ENCODE measurements at regions not wholly inside any gene's neighbourhood (a gene's known extent, or its start where the extent isn't known, plus 50 kb on each side); places are given as distances from the start of the nearest gene placed in this dataset.

DNA sequence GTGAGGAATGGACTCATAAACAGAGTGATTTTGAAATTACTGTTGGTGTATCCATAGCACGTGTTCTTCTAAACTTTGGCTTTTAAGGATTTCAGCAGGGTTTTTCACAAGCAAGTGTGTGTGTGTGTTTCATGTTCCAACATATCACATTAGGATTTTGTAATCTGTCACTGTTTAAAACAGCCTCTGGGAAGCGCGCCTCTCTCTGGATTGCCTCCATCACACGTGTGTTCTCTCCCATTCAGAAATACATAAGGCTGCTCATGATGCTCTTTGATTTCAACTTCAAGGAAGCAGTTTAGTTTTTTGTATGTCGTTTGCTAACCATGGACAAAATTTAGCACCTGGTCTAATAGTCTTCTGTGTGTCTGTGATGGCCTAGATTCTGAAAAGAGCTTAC, 370.4 kb downstream of the MTX2 start:
- Histone ChIP-seq H3K27ac (no peak overlapping the region), H3K27me3 (peaks cover 5 to 98% (median 89%) of the 10 kb centered on the region in 7 donors), H3K4me3 (no peak overlapping the region), H3K4me1 (peaks cover 0 to 14% (median 7%) of the 10 kb centered on the region in 9 donors), H3K36me3 (no peaks in the 10 kb centered on the region), H3K9me3 (no peaks in the 10 kb centered on the region)
- DNase-seq (no peak), ATAC-seq (no peak)
- TF ChIP-seq, protein P1, sequence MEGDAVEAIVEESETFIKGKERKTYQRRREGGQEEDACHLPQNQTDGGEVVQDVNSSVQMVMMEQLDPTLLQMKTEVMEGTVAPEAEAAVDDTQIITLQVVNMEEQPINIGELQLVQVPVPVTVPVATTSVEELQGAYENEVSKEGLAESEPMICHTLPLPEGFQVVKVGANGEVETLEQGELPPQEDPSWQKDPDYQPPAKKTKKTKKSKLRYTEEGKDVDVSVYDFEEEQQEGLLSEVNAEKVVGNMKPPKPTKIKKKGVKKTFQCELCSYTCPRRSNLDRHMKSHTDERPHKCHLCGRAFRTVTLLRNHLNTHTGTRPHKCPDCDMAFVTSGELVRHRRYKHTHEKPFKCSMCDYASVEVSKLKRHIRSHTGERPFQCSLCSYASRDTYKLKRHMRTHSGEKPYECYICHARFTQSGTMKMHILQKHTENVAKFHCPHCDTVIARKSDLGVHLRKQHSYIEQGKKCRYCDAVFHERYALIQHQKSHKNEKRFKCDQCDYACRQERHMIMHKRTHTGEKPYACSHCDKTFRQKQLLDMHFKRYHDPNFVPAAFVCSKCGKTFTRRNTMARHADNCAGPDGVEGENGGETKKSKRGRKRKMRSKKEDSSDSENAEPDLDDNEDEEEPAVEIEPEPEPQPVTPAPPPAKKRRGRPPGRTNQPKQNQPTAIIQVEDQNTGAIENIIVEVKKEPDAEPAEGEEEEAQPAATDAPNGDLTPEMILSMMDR (IDR thresholded peaks at IDR 0.05): no peak
- intact Hi-C loops (cut with DNase I): loop anchor here (2.0 to 10.0 kb wide), 11 partner anchors 82 to 513 kb away; partner anchors contain the start of gene HOXD8 (in 4 of the 10)
- 50 to 74% methylated on average over 5 of the region's 5 CpGs for WGBS, 2 donors

DNA sequence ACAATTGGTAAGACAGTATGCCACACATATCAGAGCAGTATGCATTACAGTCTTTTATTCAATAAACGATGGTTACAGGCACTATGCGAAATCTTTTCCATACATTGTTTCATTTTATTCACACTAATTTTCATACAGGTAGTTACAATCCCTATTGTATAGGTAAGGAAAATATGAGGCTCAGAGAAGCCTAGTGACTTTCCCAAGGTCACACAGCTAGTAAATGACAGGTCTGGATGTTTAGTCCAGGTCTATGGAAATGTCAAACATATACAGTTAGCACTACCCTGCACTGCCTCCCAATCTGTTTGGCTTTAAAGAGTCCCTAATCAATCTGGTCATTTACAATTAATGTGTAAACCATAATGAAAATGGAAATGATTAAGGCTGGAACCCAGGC, 372.2 kb downstream of the MTX2 start:
- Histone ChIP-seq H3K27me3 (peaks cover 11 to 98% (median 93%) of the 10 kb centered on the region in 7 donors), H3K36me3 (no peaks in the 10 kb centered on the region), H3K27ac (no peak overlapping the region), H3K9me3 (no peaks in the 10 kb centered on the region), H3K4me1 (peaks cover 0 to 14% (median 7%) of the 10 kb centered on the region in 9 donors), H3K4me3 (no peak overlapping the region)
- WGBS, 2 donors: 94 to 95% methylated on average over 2 of the region's 2 CpGs
- TF ChIP-seq, protein P1 (IDR thresholded peaks at IDR 0.05): no peak
- ATAC-seq: no peak
- intact Hi-C loops (cut with DNase I): loop anchor here in 1 of 10 donors (2.0 kb wide), 1 partner anchor 515 kb away; no protein-coding TSS in a partner anchor
- DNase-seq: no peak

DNA sequence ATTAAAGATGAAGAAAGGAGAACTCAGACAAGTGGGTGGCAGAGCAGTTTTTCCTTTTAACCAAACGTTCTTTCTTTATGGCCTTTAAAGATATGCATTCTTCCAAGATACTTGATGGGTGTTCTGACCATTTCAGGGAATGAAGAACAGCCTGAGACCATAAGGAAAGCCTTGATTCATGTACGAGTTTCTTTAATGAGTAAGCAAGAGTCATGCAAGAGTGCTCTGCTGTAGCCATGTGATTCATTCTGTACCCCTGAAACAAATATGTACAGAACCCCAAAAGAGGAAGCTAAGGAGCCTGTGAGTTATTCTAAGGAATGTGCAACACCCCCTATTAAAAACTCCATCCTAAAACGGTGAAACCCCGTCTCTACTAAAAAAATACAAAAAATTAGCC, 372.8 kb downstream of the MTX2 start:
- Histone ChIP-seq H3K4me3 (no peak overlapping the region), H3K9me3 (no peaks in the 10 kb centered on the region), H3K27ac (no peak overlapping the region), H3K4me1 (peaks cover 0 to 13% (median 7%) of the 10 kb centered on the region in 9 donors), H3K36me3 (no peaks in the 10 kb centered on the region), H3K27me3 (peaks cover 12 to 98% (median 94%) of the 10 kb centered on the region in 7 donors)
- 78% methylated on average over 4 of the region's 4 CpGs for whole genome bisulfite sequencing, 2 donors
- TF ChIP-seq, protein P1 (IDR thresholded peaks at IDR 0.05): no peak
- DNase-seq (no peak), ATAC-seq (no peak)
- intact Hi-C loops (cut with DNase I): no loop called here

DNA sequence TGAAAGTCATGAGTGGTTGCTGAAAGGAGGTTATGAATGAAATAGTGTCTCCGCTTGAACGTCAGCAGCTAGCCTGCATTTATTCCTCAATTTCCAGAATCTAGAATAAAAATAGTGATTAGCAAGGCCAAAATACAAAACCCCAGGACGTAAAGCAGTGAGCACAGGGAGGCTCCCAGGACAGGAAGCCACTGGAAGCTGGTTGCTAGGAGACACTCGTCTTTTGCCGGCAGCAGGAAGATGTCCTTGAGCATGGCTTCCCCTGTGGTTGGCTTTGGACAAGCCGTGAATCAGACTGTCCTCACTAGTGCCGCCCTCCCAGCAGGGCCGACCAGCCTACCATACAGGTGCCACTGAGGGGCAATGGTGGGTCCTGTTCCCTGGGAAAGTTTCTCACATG, 374.4 kb downstream of the MTX2 start:
- H3K4me3 ChIP-seq: no peak overlapping the region
- no peak overlapping the region for H3K27ac ChIP-seq
- WGBS, 2 donors: 27 to 35% methylated on average over 8 of the region's 8 CpGs
- ATAC-seq (no peak), DNase-seq (no peak)
- H3K36me3 ChIP-seq: no peaks in the 10 kb centered on the region
- intact Hi-C loops (cut with DNase I): no loop called here
- no peaks in the 10 kb centered on the region for H3K4me1 ChIP-seq
- no peaks in the 10 kb centered on the region for H3K9me3 ChIP-seq
- H3K27me3 ChIP-seq: peaks cover 6 to 98% (median 93%) of the 10 kb centered on the region in 7 donors
- TF ChIP-seq, protein P1 (IDR thresholded peaks at IDR 0.05): no peak

Data from heart right ventricle (tissue), 16 donors.